Small intestine (tissue), 7 donors: ENCODE measurements at regions not wholly inside any gene's neighbourhood (a gene's known extent, or its start where the extent isn't known, plus 50 kb on each side); places are given as distances from the start of the nearest gene placed in this dataset.

ENCODE experiments used
- DNase-seq, 2 donors: peaks; one replicate each; pipeline versions ENCODE4 v3.0.0 to v3.0.0-alpha.2; 2013
- FAIRE-seq: peaks from 2 replicates; lab custom pipeline; 2012; peaks lifted over from hg19 to GRCh38; lab: Jason Lieb, UNC
- H3K27ac ChIP-seq, 3 donors: one replicate each; pipeline ENCODE4 v1.5.1; 2013; ENCODE audit warnings: low read length in 2 of 3, mild to moderate bottlenecking in 2 of 3, control low read depth in 1 of 3, inconsistent platforms in 1 of 3, low read depth in 1 of 3, moderate library complexity in 1 of 3
- H3K27me3 ChIP-seq, 3 donors: one replicate each; pipeline ENCODE4 v1.6.1; 2013; ENCODE audit warnings: low read length in 3 of 3, inconsistent platforms in 1 of 3; ENCODE audit not compliant: control insufficient read depth in 3 of 3, insufficient read depth in 3 of 3
- H3K36me3 ChIP-seq, 3 donors: one replicate each; pipeline ENCODE4 v1.6.1; 2013; ENCODE audit warnings: low read length in 3 of 3, inconsistent platforms in 1 of 3, low read depth in 1 of 3, mild to moderate bottlenecking in 1 of 3, moderate library complexity in 1 of 3; ENCODE audit not compliant: control insufficient read depth in 3 of 3, insufficient read depth in 2 of 3
- H3K4me1 ChIP-seq, 3 donors: one replicate each; pipeline ENCODE4 v1.6.1; 2013; ENCODE audit warnings: low read length in 2 of 3, inconsistent platforms in 1 of 3, low read depth in 1 of 3, mild to moderate bottlenecking in 1 of 3, moderate library complexity in 1 of 3; ENCODE audit not compliant: control insufficient read depth in 3 of 3, insufficient read depth in 2 of 3
- H3K4me3 ChIP-seq, 3 donors: one replicate each; pipeline ENCODE4 v1.5.1; 2013; ENCODE audit warnings: low read length in 3 of 3, control low read depth in 1 of 3, inconsistent platforms in 1 of 3, low read depth in 1 of 3, mild to moderate bottlenecking in 1 of 3, moderate library complexity in 1 of 3
- H3K9me3 ChIP-seq, 2 donors: one replicate each; pipeline ENCODE4 v1.6.1; 2013; ENCODE audit warnings: low read depth in 1 of 2, low read length in 1 of 2; ENCODE audit not compliant: control insufficient read depth in 2 of 2, insufficient read depth in 1 of 2
- WGBS, 3 donors: extraction: QIAGEN DNeasy Blood & Tissue Kit; methylation state at CpG; one replicate each; pipeline ENCODE4 v1.1.7; 2013; 5-methylcytosine and 5-hydroxymethylcytosine counted together
- donor health status: healthy with polysubstance abuse.
- donor health status: control.
- donor health status: control.
- donor health status: Bipolar disorder and iron deficiency.
- donor health status: healthy.

DNA sequence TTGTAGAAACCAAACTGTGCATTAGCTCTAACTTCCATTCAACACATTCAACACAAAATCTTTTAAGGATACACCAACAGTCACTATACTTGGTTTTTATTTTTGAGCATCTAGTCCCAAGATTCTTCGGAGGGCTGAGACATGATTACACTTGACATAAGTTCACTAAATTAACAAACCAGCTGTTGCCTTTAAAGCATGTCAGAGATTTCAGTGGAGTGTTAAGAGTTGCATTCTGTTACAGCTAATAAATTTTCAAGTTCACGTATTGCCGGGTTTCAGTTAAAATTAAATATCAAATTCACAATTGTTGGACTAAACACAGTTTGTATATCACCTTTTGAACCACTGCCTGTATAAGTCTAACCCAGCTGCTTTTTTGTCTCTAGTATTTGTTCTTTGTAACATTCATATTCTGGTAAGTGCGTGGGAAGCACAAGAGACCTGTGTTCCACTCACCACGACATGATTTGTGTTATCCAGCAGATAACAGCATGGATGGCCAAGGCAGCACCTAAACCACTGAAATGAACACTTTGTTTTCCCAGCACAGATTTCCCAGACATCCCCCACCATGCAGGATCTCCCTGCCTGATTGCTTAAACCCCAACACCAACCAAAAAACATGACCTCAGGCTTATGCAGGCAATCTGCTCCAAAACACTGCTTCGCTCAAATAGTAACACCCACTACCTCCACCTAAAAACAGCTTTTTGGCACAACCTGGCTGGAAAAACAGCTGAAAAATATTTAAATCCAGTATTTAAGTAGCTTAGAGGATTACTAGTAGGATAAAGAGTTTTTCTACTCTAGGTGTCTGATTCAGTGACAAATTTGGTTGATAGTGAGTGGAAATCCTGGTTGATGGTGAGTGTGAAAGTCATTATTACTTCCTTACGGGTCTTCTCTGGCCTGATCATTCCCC lies 286.5 kb upstream of the NT5E start:
- Histone ChIP-seq H3K4me3 (no peak overlapping the region), H3K27ac (no peak overlapping the region), H3K4me1 (no peaks in the 10 kb centered on the region), H3K27me3 (no peaks in the 10 kb centered on the region), H3K9me3 (no peaks in the 10 kb centered on the region), H3K36me3 (no peaks in the 10 kb centered on the region)
- no peak for FAIRE-seq
- WGBS, 3 donors = 72 to 84% (median 82%) methylated on average over 7 of the region's 7 CpGs
- no peak for DNase-seq

DNA sequence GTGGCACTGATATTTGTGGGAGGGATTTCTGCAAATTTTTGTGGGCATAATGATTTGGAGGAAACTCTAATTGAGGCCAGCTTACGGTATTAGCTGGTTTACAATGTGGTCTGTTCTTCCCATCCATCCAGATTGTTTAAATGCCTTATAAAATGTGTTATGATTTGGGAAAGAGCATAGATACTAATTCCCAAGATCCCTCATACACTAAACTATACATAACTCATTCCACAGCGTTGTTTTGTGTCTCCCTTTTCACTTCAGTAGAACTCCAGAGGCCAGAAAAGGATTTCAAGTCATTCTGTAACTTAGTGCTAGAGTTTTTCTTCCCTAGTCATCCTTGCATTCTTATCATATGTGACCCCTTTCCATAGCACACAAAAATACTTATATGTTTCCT lies 292.6 kb upstream of the NT5E start:
- no peak overlapping the region for H3K27ac ChIP-seq
- DNase-seq (no peak), FAIRE-seq (no peak)
- WGBS, 3 donors = 43 to 52% (median 47%) methylated on average over 2 of the region's 2 CpGs
- H3K9me3 ChIP-seq = no peaks in the 10 kb centered on the region
- no peaks in the 10 kb centered on the region for H3K4me1 ChIP-seq
- no peaks in the 10 kb centered on the region for H3K27me3 ChIP-seq
- H3K36me3 ChIP-seq = no peaks in the 10 kb centered on the region
- H3K4me3 ChIP-seq = no peak overlapping the region

DNA sequence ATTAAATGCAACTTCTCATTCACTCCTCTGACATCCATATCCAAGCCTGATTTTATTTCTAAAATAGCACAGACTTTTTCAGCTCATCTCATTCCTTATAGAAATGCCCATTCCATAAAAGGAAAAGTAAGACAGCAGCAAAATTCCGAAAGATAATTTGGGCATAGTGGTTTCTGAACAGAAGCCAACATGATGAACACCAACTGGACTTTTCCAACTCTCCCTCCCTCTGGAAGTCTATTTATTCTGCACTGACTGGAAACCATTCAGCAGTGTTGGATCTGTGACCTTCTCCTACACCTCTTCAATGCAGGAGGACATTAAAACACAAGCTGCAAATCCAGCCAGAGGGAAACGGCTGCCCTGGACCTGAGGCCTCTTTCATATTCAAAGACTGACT lies 306.2 kb upstream of the NT5E start:
- DNase-seq (no peak), FAIRE-seq (no peak)
- no peaks in the 10 kb centered on the region for H3K36me3 ChIP-seq
- no peaks in the 10 kb centered on the region for H3K4me1 ChIP-seq
- no peak overlapping the region for H3K4me3 ChIP-seq
- peaks cover 0 to 2% of the 10 kb centered on the region in 2 donors for H3K9me3 ChIP-seq
- H3K27me3 ChIP-seq = no peaks in the 10 kb centered on the region
- no peak overlapping the region for H3K27ac ChIP-seq
- WGBS, 3 donors = 45 to 62% (median 62%) methylated on average over 2 of the region's 2 CpGs

DNA sequence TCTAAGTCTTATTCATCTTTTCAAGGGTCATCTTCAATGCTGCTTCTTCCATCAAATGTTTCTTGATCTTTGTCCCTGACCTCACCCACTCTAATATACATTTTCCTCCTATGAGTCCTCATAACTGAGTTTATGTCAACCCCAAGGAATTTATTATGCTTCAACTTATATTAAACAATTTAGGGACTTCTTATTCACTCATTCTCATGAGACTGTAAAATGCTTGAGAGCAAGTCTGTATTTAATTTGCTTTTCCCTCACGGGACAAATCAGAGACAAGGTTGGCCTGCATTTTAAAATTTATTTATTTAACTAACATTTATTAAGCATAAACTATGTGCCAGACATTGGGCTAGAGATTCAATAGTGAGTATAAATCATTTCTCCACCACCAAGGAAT lies 312.0 kb upstream of the NT5E start:
- Histone ChIP-seq H3K27me3 (no peaks in the 10 kb centered on the region), H3K36me3 (no peaks in the 10 kb centered on the region), H3K4me3 (no peak overlapping the region), H3K27ac (no peak overlapping the region), H3K9me3 (no peaks in the 10 kb centered on the region), H3K4me1 (no peaks in the 10 kb centered on the region)
- DNase-seq = no peak
- no peak for FAIRE-seq
- 60 to 74% (median 67%) methylated on average over 1 of the region's 1 CpG for WGBS, 3 donors

DNA sequence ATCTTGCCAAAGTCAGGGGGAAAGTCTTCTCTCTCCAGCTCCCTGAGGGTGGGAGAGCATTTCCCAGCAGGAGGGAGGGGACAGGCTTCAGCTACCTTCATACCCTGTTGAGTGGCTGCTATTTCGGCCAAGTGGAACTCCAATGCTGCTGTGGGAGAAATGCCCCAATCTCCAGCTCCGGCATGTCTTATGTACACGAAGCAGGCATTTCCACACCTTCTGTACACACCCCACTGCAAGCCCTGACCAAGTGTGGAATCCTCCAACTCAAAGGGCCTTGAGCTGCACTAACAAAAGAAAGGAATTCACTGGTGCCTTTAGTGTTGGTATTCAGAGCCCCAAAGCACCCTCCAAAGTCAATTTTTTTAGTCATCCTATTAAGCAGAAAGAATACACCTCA lies 313.6 kb upstream of the NT5E start:
- WGBS, 3 donors = 24 to 50% (median 50%) methylated on average over 3 of the region's 3 CpGs
- FAIRE-seq (no peak), DNase-seq (no peak)
- no peaks in the 10 kb centered on the region for H3K36me3 ChIP-seq
- no peaks in the 10 kb centered on the region for H3K9me3 ChIP-seq
- H3K27me3 ChIP-seq = no peaks in the 10 kb centered on the region
- no peak overlapping the region for H3K27ac ChIP-seq
- no peaks in the 10 kb centered on the region for H3K4me1 ChIP-seq
- no peak overlapping the region for H3K4me3 ChIP-seq

DNA sequence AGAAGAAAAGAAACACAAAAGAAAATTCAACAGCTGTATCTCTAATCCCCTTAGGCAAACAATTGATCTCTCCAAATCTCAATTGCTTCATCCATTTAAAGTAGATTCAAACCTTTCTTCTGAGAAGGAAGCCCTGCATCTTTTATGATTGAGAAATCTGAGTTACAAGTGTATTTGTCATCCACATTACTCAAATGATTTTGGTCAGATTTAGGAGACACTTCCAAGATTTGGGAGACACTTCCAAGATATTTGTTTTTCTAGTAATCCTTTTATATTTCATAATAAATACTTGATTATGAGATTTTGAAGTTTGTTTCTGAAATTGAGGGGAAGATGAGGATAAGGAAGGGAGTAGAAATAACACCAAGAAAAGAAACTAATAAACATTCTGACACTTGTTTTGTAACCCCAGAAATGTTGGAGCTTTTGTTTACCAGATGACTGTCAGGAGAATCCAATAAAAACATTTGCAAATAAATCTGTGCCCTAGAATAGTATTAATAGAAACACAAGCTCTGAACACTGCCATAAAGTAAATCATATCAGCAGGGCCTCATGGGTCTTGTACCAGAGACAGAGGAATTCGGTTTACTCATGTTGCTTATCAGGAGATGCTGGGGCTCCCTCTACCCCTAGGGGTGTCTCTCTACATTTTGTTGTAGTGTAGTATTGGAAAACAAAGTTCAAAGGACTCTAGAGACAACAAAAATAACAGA lies 314.3 kb upstream of the NT5E start:
- no peak overlapping the region for H3K4me3 ChIP-seq
- no peaks in the 10 kb centered on the region for H3K4me1 ChIP-seq
- no peak overlapping the region for H3K27ac ChIP-seq
- DNase-seq (no peak), FAIRE-seq (no peak)
- WGBS, 3 donors = 17 to 41% (median 23%) methylated on average over 1 of the region's 1 CpG
- no peaks in the 10 kb centered on the region for H3K36me3 ChIP-seq
- no peaks in the 10 kb centered on the region for H3K27me3 ChIP-seq
- H3K9me3 ChIP-seq = no peaks in the 10 kb centered on the region

DNA sequence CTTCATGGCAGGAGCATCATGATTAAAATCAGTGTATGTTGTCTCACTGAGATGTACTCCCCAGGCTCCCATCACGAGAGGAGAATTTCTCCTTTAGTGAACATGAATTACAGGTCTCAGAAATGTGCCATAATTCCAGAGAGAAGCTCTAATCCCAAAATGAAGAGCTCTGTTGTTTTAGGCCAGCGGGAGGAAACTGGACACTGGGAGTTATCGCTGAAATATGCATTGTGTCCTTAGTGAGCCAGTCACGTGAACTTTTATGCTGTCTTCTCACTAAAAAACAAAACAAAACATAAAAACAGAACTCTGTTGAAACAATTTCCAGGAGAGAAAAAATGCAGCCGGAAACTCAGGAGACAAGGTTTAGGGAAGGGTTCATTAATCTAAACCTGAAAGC lies 315.7 kb upstream of the NT5E start:
- no peaks in the 10 kb centered on the region for H3K27me3 ChIP-seq
- 81 to 87% (median 83%) methylated on average over 5 of the region's 5 CpGs for WGBS, 3 donors
- DNase-seq (no peak), FAIRE-seq (no peak)
- H3K9me3 ChIP-seq = no peaks in the 10 kb centered on the region
- no peak overlapping the region for H3K4me3 ChIP-seq
- no peaks in the 10 kb centered on the region for H3K36me3 ChIP-seq
- no peaks in the 10 kb centered on the region for H3K4me1 ChIP-seq
- no peak overlapping the region for H3K27ac ChIP-seq

DNA sequence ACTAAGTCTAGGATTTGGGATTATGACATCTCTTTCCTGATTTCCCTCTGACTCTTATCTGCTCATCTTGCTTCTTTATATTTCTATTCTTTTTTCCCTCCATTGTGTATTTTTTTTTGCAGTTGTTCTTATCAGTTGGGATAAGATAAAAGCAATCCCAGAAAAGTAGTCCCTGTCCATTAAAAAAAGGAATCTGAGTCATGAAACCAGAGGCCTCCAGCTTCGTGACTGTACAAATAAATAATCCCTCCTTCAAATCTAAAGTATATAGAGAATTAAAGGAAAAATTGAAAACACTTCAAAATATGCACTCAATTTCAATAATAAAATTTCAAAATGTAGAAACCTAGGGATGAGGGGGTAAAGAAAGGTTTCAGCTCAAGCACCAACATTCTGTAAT lies 317.8 kb upstream of the NT5E start:
- FAIRE-seq = no peak
- Histone ChIP-seq H3K27ac (no peak overlapping the region), H3K4me1 (no peaks in the 10 kb centered on the region), H3K36me3 (no peaks in the 10 kb centered on the region), H3K27me3 (no peaks in the 10 kb centered on the region), H3K4me3 (no peak overlapping the region), H3K9me3 (no peaks in the 10 kb centered on the region)
- 32 to 57% (median 36%) methylated on average over 1 of the region's 1 CpG for WGBS, 3 donors
- no peak for DNase-seq
